GM12878 (cell line): ENCODE measurements at regions not wholly inside any gene's neighbourhood (a gene's known extent, or its start where the extent isn't known, plus 50 kb on each side); places are given as distances from the start of the nearest gene placed in this dataset.

Experiments
- ATAC-seq: fragments of 200-7000 bp; cut with Tn5 transposase; 3 replicates; pipeline ENCODE4 v1.9.1; 2020; ENCODE audit warnings: mild to moderate bottlenecking, moderate library complexity
- BruUV-seq: library from RNA; stranded (reverse); fragments of 400-500 nt; replicated peaks from 2 replicates; lab custom pipeline; 2021; lab: Mats Ljungman, UMichigan
- CTCF ChIA-PET: fragments of 300-600 bp; sonication (Branson Sonifier 250); formaldehyde crosslinking; extraction: SDS; loops from one replicate; lab custom pipeline; 2021; ENCODE audit warnings: inconsistent platforms; lab: Yijun Ruan, JAX
- POLR2A ChIA-PET: fragments of 350-600 bp; formaldehyde crosslinking; extraction: SDS; loops from one replicate; lab custom pipeline; 2021; ENCODE audit warnings: inconsistent platforms; lab: Charles Lee
- RAD21 ChIA-PET: fragments of 300-600 bp; sonication (Branson Sonifier 250); formaldehyde crosslinking; loops from one replicate; lab custom pipeline; 2023; ENCODE audit warnings: antibody characterized with exemption; ENCODE audit not compliant: unreplicated experiment; lab: Charles Lee
- SMC1A ChIA-PET: fragments of 300-600 bp; sonication (Branson Sonifier 250); formaldehyde crosslinking; loops from one replicate; lab custom pipeline; 2023; ENCODE audit not compliant: unreplicated experiment, uncharacterized antibody; lab: Charles Lee
- DNase-seq: peaks from one replicate; pipeline ENCODE4 v3.0.0-alpha.2; 2011; ENCODE audit warnings: low read depth, low spot score
- FAIRE-seq: peaks from 3 replicates; lab custom pipeline; 2011; peaks lifted over from hg19 to GRCh38; lab: Jason Lieb, UNC
- H2AFZ ChIP-seq: 2 replicates; pipeline ENCODE4 v1.6.0; 2011; ENCODE audit warnings: low read depth, low read length, control low read depth; ENCODE audit not compliant: control insufficient read depth
- H3K27ac ChIP-seq: 2 replicates; pipeline ENCODE4 v1.5.1; 2011; ENCODE audit warnings: control low read depth; ENCODE audit not compliant: control insufficient read depth, insufficient read depth
- H3K27me3 ChIP-seq, 2 experiments: replicated peaks in 1 of 2; 2 replicates each; pipeline versions ENCODE4 v1.6.0 to v1.6.1; 2011; ENCODE audit warnings: low read length in 1 of 2; ENCODE audit not compliant: control insufficient read depth in 2 of 2, insufficient read depth in 2 of 2
- H3K36me3 ChIP-seq, 2 experiments: 2 replicates each; pipeline ENCODE4 v1.5.1; 2011; ENCODE audit warnings: low read length in 1 of 2; ENCODE audit not compliant: control insufficient read depth in 2 of 2, insufficient read depth in 2 of 2
- H3K4me1 ChIP-seq: 2 replicates; pipeline ENCODE4 v1.6.1; 2011; ENCODE audit warnings: mild to moderate bottlenecking, low read length, moderate library complexity, mixed read lengths; ENCODE audit not compliant: control insufficient read depth, insufficient read depth
- H3K4me2 ChIP-seq: 2 replicates; pipeline ENCODE4 v1.6.0; 2011; ENCODE audit warnings: control low read depth; ENCODE audit not compliant: control insufficient read depth, insufficient read depth
- H3K4me3 ChIP-seq: fragments of 200-600 bp; sonication (generic); 2 replicates; pipeline ENCODE4 v1.5.1; 2016
- H3K79me2 ChIP-seq: 2 replicates; pipeline ENCODE4 v1.6.0; 2011; ENCODE audit warnings: low read length; ENCODE audit not compliant: control insufficient read depth, insufficient read depth
- H3K9ac ChIP-seq: 2 replicates; pipeline ENCODE4 v1.8.0; 2011; ENCODE audit warnings: low read length, control low read depth, mixed read lengths; ENCODE audit not compliant: control insufficient read depth, insufficient read depth
- H3K9me3 ChIP-seq: replicated peaks from 3 replicates; pipeline ENCODE4 v1.5.1; 2011; ENCODE audit warnings: mild to moderate bottlenecking, low read length; ENCODE audit not compliant: control insufficient read depth, insufficient read depth
- H4K20me1 ChIP-seq: 2 replicates; pipeline ENCODE4 v1.6.0; 2011; ENCODE audit not compliant: control insufficient read depth, insufficient read depth
- CHD1 ChIP-seq: IDR thresholded peaks from 2 replicates; pipeline ENCODE4 v1.6.1; 2012; ENCODE audit warnings: low read depth, low read length, improper control_type of control experiment
- HCFC1 ChIP-seq: fragments of 150-350 bp; IDR thresholded peaks from 2 replicates; pipeline ENCODE4 v1.6.1; 2014; ENCODE audit warnings: low read length
- MEF2A ChIP-seq: IDR thresholded peaks from 2 replicates; pipeline ENCODE4 v1.6.1; 2011; ENCODE audit warnings: low read depth, mild to moderate bottlenecking, low read length, moderate library complexity; ENCODE audit not compliant: insufficient read depth
- NFXL1 ChIP-seq: fragments of 450-650 bp; IDR thresholded peaks from 2 replicates; pipeline ENCODE4 v1.6.1; 2017; ENCODE audit warnings: antibody characterized with exemption, mild to moderate bottlenecking, borderline replicate concordance
- NR2C2 ChIP-seq: IDR thresholded peaks from 2 replicates; pipeline ENCODE4 v1.6.1; 2011; ENCODE audit warnings: borderline replicate concordance, low read depth; ENCODE audit not compliant: control insufficient read depth, insufficient read length
- POU2F2 ChIP-seq: IDR thresholded peaks from 3 replicates; pipeline ENCODE4 v1.6.1; 2011; ENCODE audit warnings: low read depth, mild to moderate bottlenecking, low read length, borderline replicate concordance
- SP1 ChIP-seq: IDR thresholded peaks from one replicate; pipeline ENCODE4 v1.6.1; 2011; ENCODE audit warnings: low read depth, low read length
- TAF1 ChIP-seq: IDR thresholded peaks from 2 replicates; pipeline ENCODE4 v1.6.1; 2011; ENCODE audit warnings: mild to moderate bottlenecking, low read depth, low read length, borderline replicate concordance
- TARDBP ChIP-seq: IDR thresholded peaks from 2 replicates; pipeline ENCODE4 v1.6.1; 2016; ENCODE audit warnings: borderline replicate concordance
- WGBS: methylation state at CpG from one replicate; pipeline ENCODE4 v1.1.6; 2016; ENCODE audit warnings: low lambda C conversion rate; ENCODE audit not compliant: insufficient replicate concordance, insufficient coverage; ENCODE audit errors: missing lambda C conversion rate; 5-methylcytosine and 5-hydroxymethylcytosine counted together
- in situ Hi-C: fragments of 300-500 bp; cut with MboI; formaldehyde crosslinking; loops from 9 replicates; pipeline ENCODE4 v1.14.3; 2018; ENCODE audit warnings: mixed read lengths
- intact Hi-C: fragments of 100-400 bp; cut with micrococcal nuclease; formaldehyde crosslinking; loops from one replicate; pipeline ENCODE4 v1.14.2; 2022; ENCODE audit not compliant: unreplicated experiment
- TF ChIP-seq, protein P1 (sequence below): fragments of 450-650 bp; IDR thresholded peaks from 2 replicates; pipeline ENCODE4 v1.6.1; 2018; ENCODE audit warnings: borderline replicate concordance, mild to moderate bottlenecking; ENCODE audit not compliant: partially characterized antibody
- TF ChIP-seq, protein P2 (sequence below): IDR thresholded peaks from 2 replicates; pipeline ENCODE4 v1.6.1; 2012; ENCODE audit warnings: low read length, inconsistent platforms
- TF ChIP-seq, protein P3 (sequence below): fragments of 450-650 bp; formaldehyde crosslinking; IDR thresholded peaks from 2 replicates; pipeline ENCODE4 v1.5.0; 2022; ENCODE audit warnings: mild to moderate bottlenecking, missing genetic modification characterization

DNA sequence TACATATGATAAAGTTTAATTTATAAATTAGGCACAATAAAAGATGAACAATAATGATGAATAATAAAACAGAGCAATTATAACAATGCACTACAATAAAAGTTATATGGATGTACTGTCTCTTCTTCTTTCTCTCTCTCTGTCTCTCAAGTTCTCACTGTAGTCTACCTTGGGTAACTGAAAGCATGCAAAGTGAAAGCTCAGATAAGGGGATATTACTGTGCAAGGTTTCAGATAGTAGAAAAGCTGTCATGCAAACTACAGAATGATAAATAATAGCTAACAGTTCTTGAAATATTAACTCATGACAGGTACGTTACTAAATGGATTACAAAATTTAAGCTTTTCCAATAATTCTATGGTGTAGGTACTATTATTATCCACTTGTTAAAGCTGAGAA, 311.9 kb upstream of the PRDM1 start (continued):
- TF ChIP-seq, protein P1, sequence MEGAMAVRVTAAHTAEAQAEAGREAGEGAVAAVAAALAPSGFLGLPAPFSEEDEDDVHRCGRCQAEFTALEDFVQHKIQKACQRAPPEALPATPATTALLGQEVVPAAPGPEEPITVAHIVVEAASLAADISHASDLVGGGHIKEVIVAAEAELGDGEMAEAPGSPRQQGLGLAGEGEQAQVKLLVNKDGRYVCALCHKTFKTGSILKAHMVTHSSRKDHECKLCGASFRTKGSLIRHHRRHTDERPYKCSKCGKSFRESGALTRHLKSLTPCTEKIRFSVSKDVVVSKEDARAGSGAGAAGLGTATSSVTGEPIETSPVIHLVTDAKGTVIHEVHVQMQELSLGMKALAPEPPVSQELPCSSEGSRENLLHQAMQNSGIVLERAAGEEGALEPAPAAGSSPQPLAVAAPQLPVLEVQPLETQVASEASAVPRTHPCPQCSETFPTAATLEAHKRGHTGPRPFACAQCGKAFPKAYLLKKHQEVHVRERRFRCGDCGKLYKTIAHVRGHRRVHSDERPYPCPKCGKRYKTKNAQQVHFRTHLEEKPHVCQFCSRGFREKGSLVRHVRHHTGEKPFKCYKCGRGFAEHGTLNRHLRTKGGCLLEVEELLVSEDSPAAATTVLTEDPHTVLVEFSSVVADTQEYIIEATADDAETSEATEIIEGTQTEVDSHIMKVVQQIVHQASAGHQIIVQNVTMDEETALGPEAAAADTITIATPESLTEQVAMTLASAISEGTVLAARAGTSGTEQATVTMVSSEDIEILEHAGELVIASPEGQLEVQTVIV: no peak
- TF ChIP-seq POU2F2: no peak

DNA sequence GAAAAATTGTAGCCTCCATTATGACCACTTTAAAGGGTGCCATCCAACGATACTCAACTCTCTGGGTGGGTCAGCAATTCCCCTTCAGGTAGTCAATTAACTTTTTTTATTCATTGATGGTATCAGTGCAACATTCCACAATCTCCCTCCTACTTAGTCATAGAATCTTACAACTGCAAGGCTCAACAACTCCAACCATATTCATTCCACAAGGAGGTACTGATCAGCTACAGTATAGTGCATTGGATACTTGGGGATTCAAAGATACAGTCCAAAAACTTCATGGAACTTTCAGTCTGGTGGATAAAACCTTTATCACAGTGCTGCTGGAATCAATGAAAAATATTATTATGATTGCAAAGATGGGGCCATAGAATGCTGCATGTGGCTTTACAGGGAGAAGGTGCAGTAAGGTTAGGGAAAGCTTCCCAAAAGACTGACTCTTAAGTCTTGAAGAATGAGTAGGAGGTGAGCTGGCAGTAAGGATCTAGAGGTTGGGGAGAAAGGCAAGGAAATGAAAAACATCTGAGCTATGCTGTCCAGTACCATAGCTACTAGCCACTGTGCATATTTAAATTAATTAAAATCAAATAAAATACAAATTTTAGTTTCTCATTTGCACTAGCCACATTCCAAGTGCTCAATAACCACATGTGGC, 314.7 kb upstream of the PRDM1 start:
- no peak overlapping the region for H2AFZ ChIP-seq

More for the DNA sequence above, 314.7 kb upstream of the PRDM1 start:
- WGBS: 0% methylated on average over 1 of the region's 1 CpG
- no TSS peak for BruUV-seq
- FAIRE-seq (no peak), DNase-seq (no peak), ATAC-seq (no peak)
- no peak for TF ChIP-seq SP1
- TF ChIP-seq HCFC1: no peak
- no peak for TF ChIP-seq MEF2A
- no peak for TF ChIP-seq TARDBP
- TF ChIP-seq, protein P2, sequence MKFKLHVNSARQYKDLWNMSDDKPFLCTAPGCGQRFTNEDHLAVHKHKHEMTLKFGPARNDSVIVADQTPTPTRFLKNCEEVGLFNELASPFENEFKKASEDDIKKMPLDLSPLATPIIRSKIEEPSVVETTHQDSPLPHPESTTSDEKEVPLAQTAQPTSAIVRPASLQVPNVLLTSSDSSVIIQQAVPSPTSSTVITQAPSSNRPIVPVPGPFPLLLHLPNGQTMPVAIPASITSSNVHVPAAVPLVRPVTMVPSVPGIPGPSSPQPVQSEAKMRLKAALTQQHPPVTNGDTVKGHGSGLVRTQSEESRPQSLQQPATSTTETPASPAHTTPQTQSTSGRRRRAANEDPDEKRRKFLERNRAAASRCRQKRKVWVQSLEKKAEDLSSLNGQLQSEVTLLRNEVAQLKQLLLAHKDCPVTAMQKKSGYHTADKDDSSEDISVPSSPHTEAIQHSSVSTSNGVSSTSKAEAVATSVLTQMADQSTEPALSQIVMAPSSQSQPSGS: no peak
- TF ChIP-seq NFXL1: no peak
- TF ChIP-seq, protein P3, sequence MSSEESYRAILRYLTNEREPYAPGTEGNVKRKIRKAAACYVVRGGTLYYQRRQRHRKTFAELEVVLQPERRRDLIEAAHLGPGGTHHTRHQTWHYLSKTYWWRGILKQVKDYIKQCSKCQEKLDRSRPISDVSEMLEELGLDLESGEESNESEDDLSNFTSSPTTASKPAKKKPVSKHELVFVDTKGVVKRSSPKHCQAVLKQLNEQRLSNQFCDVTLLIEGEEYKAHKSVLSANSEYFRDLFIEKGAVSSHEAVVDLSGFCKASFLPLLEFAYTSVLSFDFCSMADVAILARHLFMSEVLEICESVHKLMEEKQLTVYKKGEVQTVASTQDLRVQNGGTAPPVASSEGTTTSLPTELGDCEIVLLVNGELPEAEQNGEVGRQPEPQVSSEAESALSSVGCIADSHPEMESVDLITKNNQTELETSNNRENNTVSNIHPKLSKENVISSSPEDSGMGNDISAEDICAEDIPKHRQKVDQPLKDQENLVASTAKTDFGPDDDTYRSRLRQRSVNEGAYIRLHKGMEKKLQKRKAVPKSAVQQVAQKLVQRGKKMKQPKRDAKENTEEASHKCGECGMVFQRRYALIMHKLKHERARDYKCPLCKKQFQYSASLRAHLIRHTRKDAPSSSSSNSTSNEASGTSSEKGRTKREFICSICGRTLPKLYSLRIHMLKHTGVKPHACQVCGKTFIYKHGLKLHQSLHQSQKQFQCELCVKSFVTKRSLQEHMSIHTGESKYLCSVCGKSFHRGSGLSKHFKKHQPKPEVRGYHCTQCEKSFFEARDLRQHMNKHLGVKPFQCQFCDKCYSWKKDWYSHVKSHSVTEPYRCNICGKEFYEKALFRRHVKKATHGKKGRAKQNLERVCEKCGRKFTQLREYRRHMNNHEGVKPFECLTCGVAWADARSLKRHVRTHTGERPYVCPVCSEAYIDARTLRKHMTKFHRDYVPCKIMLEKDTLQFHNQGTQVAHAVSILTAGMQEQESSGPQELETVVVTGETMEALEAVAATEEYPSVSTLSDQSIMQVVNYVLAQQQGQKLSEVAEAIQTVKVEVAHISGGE: no peak
- TF ChIP-seq NR2C2: no peak
- TF ChIP-seq TAF1: no peak
- TF ChIP-seq CHD1: no peak
- in situ Hi-C loops (no loop called here), intact Hi-C loops (no loop called here)
- Histone ChIP-seq H3K27me3 (no peaks in the 10 kb centered on the region; a peak in 2 of 4 replicates), H3K36me3 (no peaks in the 10 kb centered on the region), H3K9me3 (no peaks in the 10 kb centered on the region; the same call in 2 of the 3 replicates), H4K20me1 (no peaks in the 10 kb centered on the region), H3K79me2 (no peaks in the 10 kb centered on the region), H3K9ac (no peak overlapping the region), H3K27ac (no peak overlapping the region), H3K4me2 (no peak overlapping the region), H3K4me3 (no peak overlapping the region), H3K4me1 (no peaks in the 10 kb centered on the region)
- RAD21 ChIA-PET: no interaction called here
- POLR2A ChIA-PET: interaction anchor here (0.5 kb wide), 1 partner anchor 378 kb away, joined by 3 read pairs; no protein-coding TSS in a partner anchor
- SMC1A ChIA-PET: interaction anchor here (1.2 to 1.4 kb wide), 3 partner anchors 9 to 94 kb away, joined by 3 to 5 read pairs (median 3); no protein-coding TSS in a partner anchor
- CTCF ChIA-PET: no interaction called here
